Skeletal muscle cell (primary cell): ENCODE measurements at regions not wholly inside any gene's neighbourhood (a gene's known extent, or its start where the extent isn't known, plus 50 kb on each side); places are given as distances from the start of the nearest gene placed in this dataset.

Source experiments
- DNase-seq: peaks from one replicate; pipeline ENCODE4 v3.0.0-alpha.2; 2010; ENCODE audit warnings: low read depth
- H3K4me3 ChIP-seq: 2 replicates; pipeline ENCODE4 v1.5.1; 2011; ENCODE audit warnings: low read depth, mild to moderate bottlenecking, control low read depth, low read length, moderate library complexity

GRCh38 chr1:39106801-39107327 lies 80.7 kb downstream of the NDUFS5 start:
- peak overlapping the region; percentile 80 for H3K4me3 ChIP-seq
- no peak for DNase-seq

- DNase-seq: no peak
- peak overlapping the region; percentile 80 for H3K4me3 ChIP-seq
Measured at GRCh38 chr1:39107341-39108290, 81.5 kb downstream of the NDUFS5 start.

GRCh38 chr1:39109644-39110043 lies 83.5 kb downstream of the NDUFS5 start:
- H3K4me3 ChIP-seq: no peak overlapping the region

GRCh38 chr1:39110325-39110851 lies 84.2 kb downstream of the NDUFS5 start:
- DNase-seq: peak; percentile 87
- no peak overlapping the region for H3K4me3 ChIP-seq

More at GRCh38 chr1:39109644-39110043, 83.5 kb downstream of the NDUFS5 start:
- no peak for DNase-seq

GRCh38 chr1:39110882-39111281 lies 84.7 kb downstream of the NDUFS5 start:
- DNase-seq: no peak
- H3K4me3 ChIP-seq: no peak overlapping the region

- H3K4me3 ChIP-seq: no peak overlapping the region
- no peak for DNase-seq
Measured at GRCh38 chr1:39113109-39113743, 87.1 kb downstream of the NDUFS5 start.

- H3K4me3 ChIP-seq: no peak overlapping the region
- peak; percentile 65 for DNase-seq
Measured at GRCh38 chr1:39115271-39116110, 89.0 kb upstream of the MACF1 start.

GRCh38 chr1:39116116-39116607 lies 88.3 kb upstream of the MACF1 start:
- no peak for DNase-seq
- H3K4me3 ChIP-seq: no peak overlapping the region

GRCh38 chr1:39116860-39117728 lies 87.4 kb upstream of the MACF1 start:
- no peak for DNase-seq
- H3K4me3 ChIP-seq: no peak overlapping the region

- no peak for DNase-seq
- H3K4me3 ChIP-seq: no peak overlapping the region
Measured at GRCh38 chr1:39117899-39118450, 86.5 kb upstream of the MACF1 start.

GRCh38 chr1:39122056-39122455 lies 82.4 kb upstream of the MACF1 start:
- DNase-seq: no peak

GRCh38 chr1:39124282-39124681 lies 80.2 kb upstream of the MACF1 start:
- no peak for DNase-seq
- H3K4me3 ChIP-seq: no peak overlapping the region

More at GRCh38 chr1:39122056-39122455, 82.4 kb upstream of the MACF1 start:
- no peak overlapping the region for H3K4me3 ChIP-seq

- H3K4me3 ChIP-seq: no peak overlapping the region
- DNase-seq: peak; percentile 97
Measured at GRCh38 chr1:39127513-39127912, 77.0 kb upstream of the MACF1 start.

GRCh38 chr1:39128126-39128525 lies 76.4 kb upstream of the MACF1 start:
- no peak for DNase-seq
- H3K4me3 ChIP-seq: no peak overlapping the region

- no peak overlapping the region for H3K4me3 ChIP-seq
- no peak for DNase-seq
Measured at GRCh38 chr1:39128959-39129358, 75.5 kb upstream of the MACF1 start.

GRCh38 chr1:39129514-39129913 lies 75.0 kb upstream of the MACF1 start:
- DNase-seq: no peak
- H3K4me3 ChIP-seq: no peak overlapping the region

GRCh38 chr1:39130325-39130724 lies 74.2 kb upstream of the MACF1 start:
- H3K4me3 ChIP-seq: no peak overlapping the region
- DNase-seq: peak; percentile 76

GRCh38 chr1:39131940-39132339 lies 72.6 kb upstream of the MACF1 start:
- DNase-seq: no peak

More at GRCh38 chr1:39131940-39132339, 72.6 kb upstream of the MACF1 start:
- H3K4me3 ChIP-seq: no peak overlapping the region
